ENCODE measurements at regions not wholly inside any gene's neighbourhood (a gene's known extent, or its start where the extent isn't known, plus 50 kb on each side); places are given as distances from the start of the nearest gene placed in this dataset.

DNA sequence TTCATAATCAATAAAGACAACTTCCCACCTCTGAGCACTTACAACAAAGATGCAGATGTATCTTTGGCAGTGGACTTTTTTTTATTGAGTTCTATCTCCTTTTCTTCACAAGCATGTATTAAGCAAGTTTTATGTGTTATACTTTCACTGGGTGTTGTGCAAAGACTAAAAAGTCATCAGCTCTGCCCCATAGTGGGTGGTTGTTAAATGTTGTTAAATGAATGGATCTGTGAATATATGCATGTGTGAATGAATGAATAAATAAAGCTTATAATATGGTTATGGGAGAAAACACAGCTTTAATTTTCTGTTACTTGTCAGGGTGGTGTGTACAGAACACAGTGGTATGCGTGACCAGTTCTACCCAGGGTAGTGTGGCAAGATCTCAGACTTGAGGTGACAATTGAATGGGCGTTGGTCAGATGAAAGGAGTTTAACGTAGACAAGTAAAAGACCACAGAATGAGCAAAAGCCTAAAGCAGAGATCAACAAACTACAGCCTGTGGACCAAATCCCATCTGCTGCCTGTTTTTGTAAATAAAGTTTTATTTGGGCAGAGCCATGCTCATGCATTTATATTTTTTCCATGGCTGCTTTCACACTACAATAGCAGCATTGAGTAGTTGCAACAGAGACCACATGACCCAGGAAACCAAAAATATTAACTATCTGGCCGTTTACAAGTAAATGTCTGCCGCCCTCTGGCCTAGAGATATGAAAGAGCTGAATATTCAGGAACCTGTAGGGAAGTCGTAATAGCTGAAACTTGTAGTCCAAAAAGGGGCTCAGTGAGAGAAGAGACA is 207.4 kb upstream of the EEA1 start:
- peak overlapping the region; percentile 92 for H3K27ac ChIP-seq
- TF ChIP-seq, protein P1, sequence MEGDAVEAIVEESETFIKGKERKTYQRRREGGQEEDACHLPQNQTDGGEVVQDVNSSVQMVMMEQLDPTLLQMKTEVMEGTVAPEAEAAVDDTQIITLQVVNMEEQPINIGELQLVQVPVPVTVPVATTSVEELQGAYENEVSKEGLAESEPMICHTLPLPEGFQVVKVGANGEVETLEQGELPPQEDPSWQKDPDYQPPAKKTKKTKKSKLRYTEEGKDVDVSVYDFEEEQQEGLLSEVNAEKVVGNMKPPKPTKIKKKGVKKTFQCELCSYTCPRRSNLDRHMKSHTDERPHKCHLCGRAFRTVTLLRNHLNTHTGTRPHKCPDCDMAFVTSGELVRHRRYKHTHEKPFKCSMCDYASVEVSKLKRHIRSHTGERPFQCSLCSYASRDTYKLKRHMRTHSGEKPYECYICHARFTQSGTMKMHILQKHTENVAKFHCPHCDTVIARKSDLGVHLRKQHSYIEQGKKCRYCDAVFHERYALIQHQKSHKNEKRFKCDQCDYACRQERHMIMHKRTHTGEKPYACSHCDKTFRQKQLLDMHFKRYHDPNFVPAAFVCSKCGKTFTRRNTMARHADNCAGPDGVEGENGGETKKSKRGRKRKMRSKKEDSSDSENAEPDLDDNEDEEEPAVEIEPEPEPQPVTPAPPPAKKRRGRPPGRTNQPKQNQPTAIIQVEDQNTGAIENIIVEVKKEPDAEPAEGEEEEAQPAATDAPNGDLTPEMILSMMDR (conservative IDR thresholded peaks at IDR 0.05): no peak

DNA sequence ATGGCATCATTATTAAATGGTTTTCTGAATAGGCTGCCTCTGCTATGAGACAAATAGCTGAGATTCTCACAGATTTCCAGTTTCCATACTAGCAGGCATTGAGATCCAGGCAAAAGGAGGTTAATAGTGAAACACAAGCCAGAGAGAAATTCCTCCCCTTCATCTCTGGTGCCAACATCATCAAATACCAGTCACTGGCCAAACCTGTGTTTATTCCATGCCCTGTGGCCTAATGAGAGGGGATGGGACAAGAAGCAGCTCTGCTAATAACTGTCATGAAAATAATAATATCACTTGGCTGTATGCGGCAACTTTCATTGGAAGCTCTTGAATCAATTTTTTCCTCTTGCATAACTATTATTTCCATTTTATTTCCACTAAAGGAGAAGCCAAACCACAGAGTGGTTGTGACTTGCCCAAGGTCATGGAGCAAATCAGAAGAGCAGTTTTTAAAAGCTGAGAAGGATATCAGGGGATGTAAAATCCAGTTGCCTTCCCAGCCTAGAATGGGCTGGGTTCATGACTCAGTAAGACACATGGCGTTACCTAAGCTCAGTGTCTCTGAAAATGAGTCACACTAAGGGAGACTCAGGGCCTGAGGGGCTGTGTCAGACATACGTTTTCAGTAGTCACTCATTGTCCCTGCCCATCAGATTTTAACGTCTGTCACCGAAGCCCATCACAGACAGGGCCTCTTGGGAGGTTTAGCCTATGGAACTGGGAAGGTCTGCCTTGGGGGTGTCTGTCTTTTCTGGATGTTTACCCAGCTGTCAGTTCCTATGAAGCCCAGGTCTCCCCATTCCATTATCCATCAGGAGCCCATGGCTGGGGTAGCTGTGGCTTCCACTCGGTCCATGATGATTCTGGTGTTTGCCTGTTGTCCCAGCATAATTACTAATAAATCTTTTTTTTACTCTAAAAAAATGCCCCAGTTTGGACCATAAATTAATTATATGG is 208.8 kb upstream of the EEA1 start:
- TF ChIP-seq, protein P1 (conservative IDR thresholded peaks at IDR 0.05): no peak
- peak overlapping the region; percentile 92 for H3K27ac ChIP-seq

DNA sequence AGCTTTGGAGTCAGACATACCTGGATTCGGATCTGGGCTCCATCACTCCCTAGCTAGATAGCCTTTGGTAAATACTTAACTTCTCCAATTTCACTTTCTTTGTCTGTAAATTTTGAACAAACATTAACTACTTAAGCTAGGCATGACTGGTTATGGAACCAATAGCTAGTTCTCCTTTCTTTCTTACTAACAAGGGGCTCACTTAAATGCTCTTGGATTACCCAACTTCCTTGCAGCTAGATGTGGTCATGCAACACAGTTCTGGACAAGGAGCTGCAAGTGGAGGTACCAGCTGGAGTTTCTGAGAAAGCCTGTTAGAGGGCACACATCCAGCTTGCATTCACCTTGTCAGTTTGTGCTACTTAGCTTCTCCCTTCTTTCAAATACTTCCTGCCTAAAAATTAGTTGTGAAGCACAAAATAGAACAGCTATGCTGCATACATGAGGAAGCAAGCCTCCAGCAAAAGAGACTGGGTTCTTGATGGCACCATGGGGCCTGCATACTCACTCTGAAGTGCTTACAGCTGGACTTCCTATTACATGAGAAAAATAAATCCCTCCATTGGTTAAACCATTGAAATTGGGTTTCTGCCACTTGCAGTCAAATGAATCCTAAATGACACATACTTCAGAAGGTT is 210.1 kb upstream of the EEA1 start:
- TF ChIP-seq, protein P1 (conservative IDR thresholded peaks at IDR 0.05): no peak
- H3K27ac ChIP-seq: peak overlapping the region; percentile 92

DNA sequence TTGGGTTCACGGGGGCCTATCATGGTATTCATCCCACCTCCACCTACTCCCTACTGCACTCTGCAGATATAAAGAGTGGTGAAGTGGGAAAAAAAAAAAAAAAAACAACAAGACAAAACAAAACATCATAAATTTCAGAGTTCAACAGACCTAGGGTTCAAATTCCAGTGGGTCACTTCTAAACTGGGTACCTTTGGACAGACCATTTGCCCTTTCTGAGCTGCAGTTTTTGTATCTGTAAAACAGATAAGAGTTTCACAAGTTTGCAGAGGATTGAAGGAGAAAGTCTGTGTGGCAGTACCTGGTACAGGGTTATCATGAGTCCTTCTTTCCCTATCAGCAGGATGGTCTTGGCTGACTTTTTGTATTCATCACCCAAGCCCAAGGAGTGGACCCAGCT is 211.2 kb upstream of the EEA1 start:
- TF ChIP-seq, protein P1 (conservative IDR thresholded peaks at IDR 0.05): no peak
- no peak overlapping the region for H3K27ac ChIP-seq

DNA sequence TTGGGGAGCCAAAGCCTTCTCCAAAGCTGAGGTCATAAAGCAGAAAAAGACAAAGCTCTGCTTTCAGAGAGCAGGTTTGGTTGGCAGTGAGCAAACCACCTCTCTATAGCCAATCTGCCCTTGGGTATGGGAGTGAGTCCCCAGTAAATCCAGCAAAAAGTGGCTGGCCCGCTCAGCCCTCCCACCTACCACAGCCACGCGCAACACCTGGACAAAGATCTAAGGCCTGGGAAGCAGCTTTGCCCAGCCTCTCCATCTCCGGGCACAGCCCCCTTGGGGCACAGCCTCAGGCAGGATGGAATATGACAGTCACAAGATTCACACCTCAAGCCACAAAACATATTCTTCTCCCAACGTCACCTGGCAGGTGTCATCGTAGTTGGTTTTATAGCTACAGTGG is 211.7 kb upstream of the EEA1 start:
- no peak overlapping the region for H3K27ac ChIP-seq
- TF ChIP-seq, protein P1 (conservative IDR thresholded peaks at IDR 0.05): no peak

DNA sequence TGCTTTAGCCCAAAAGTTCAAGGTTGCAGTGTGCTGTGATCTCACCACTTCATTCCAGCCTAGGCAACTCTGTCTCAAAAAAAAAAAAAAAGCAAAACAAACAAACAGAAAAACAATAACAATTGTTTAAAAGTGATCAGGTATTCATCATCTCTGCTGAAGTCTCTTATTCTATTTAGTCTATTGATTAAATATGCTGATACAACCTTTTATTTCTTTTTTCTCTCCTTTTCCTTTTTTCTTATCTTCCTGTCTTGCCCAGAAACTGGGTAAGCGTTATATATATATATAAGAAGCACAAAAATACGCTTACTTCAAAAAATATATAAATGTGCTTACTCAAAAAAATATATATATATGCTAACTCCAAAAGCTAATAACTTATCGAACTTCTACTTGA is 213.8 kb upstream of the EEA1 start:
- TF ChIP-seq, protein P1 (conservative IDR thresholded peaks at IDR 0.05): no peak
- H3K27ac ChIP-seq: no peak overlapping the region

DNA sequence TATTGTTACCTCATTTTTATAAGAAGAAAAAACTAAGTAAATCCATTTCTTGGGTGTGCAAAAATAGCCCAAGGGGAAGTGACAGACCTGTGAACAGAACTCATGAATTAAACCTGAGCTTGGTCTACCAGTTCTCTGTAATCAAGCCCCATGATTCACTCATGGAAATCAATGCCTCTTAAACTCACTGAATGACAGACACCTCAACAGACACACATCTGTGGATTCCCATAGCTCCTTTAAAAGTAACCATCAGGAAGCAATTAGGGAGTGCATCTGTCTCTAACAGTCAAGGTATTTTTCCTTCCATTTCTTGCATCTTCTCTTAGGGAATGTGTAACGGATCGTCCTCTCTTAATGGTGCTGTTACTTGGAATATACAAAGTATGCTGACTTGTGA is 215.0 kb upstream of the EEA1 start:
- TF ChIP-seq, protein P1 (conservative IDR thresholded peaks at IDR 0.05): no peak
- H3K27ac ChIP-seq: peak overlapping the region; percentile 71

Measured in VCaP (cell line).